Keratinocyte (primary cell): ENCODE measurements at regions not wholly inside any gene's neighbourhood (a gene's known extent, or its start where the extent isn't known, plus 50 kb on each side); places are given as distances from the start of the nearest gene placed in this dataset.

Experiments used
- DNase-seq: peaks from one replicate; pipeline ENCODE4 v3.0.0-alpha.2; 2011; ENCODE audit warnings: low read depth, missing footprints, low spot score
- FAIRE-seq: peaks from 2 replicates; lab custom pipeline; 2011; peaks lifted over from hg19 to GRCh38; lab: Jason Lieb, UNC
- H2AFZ ChIP-seq: 2 replicates; pipeline ENCODE4 v1.6.0; 2012; ENCODE audit warnings: low read length, control low read depth, inconsistent platforms; ENCODE audit not compliant: control insufficient read depth
- H3K27ac ChIP-seq: 2 replicates; pipeline ENCODE4 v1.5.1; 2011; ENCODE audit warnings: low read length; ENCODE audit not compliant: control insufficient read depth, insufficient read depth
- H3K27me3 ChIP-seq: 3 replicates; pipeline ENCODE4 v1.6.0; 2011; ENCODE audit warnings: low read length; ENCODE audit not compliant: control insufficient read depth, insufficient read depth; ENCODE audit errors: extremely low read depth
- H3K36me3 ChIP-seq, 2 experiments: 2 replicates in 1 of 2; 3 replicates in 1 of 2; pipeline ENCODE4 v1.5.1; 2011; ENCODE audit warnings: low read length in 2 of 2, mild to moderate bottlenecking in 1 of 2; ENCODE audit not compliant: control insufficient read depth in 2 of 2, insufficient read depth in 2 of 2; ENCODE audit errors: extremely low read depth in 1 of 2
- H3K4me1 ChIP-seq: 3 replicates; pipeline ENCODE4 v1.5.1; 2011; ENCODE audit warnings: low read length; ENCODE audit not compliant: control insufficient read depth, insufficient read depth; ENCODE audit errors: extremely low read depth
- H3K4me2 ChIP-seq: 3 replicates; pipeline ENCODE4 v1.6.0; 2011; ENCODE audit warnings: low read depth, low read length; ENCODE audit not compliant: control insufficient read depth, insufficient read depth; ENCODE audit errors: extremely low read depth
- H3K4me3 ChIP-seq, 3 experiments: fragments of 200-600 bp in 1 of 3; sonication (generic) in 1 of 3; 2 replicates in 2 of 3; 3 replicates in 1 of 3; pipeline ENCODE4 v1.5.1; 2011 to 2016; ENCODE audit warnings: low read length in 3 of 3, mild to moderate bottlenecking in 3 of 3, control low read depth in 2 of 3, inconsistent platforms in 1 of 3, low read depth in 1 of 3, mixed read lengths in 1 of 3, mixed run types in 1 of 3, moderate library complexity in 1 of 3; ENCODE audit not compliant: control insufficient read depth in 2 of 3, insufficient read depth in 2 of 3; ENCODE audit errors: extremely low read depth in 1 of 3
- H3K79me2 ChIP-seq: 2 replicates; pipeline ENCODE4 v1.6.0; 2012; ENCODE audit warnings: low read length; ENCODE audit not compliant: control insufficient read depth, insufficient read depth
- H3K9ac ChIP-seq: 3 replicates; pipeline ENCODE4 v1.6.0; 2011; ENCODE audit warnings: low read length; ENCODE audit not compliant: control insufficient read depth, insufficient read depth; ENCODE audit errors: extremely low read depth
- H3K9me1 ChIP-seq: 3 replicates; pipeline ENCODE4 v1.6.0; 2011; ENCODE audit warnings: low read length; ENCODE audit not compliant: control insufficient read depth, insufficient read depth; ENCODE audit errors: extremely low read depth
- H3K9me3 ChIP-seq: 2 replicates; pipeline ENCODE4 v1.5.1; 2012; ENCODE audit warnings: low read depth, low read length; ENCODE audit not compliant: control insufficient read depth
- H4K20me1 ChIP-seq: 3 replicates; pipeline ENCODE4 v1.6.0; 2011; ENCODE audit warnings: low read length; ENCODE audit not compliant: control insufficient read depth, insufficient read depth; ENCODE audit errors: extremely low read depth
- CTCF ChIP-seq, 3 experiments: IDR thresholded peaks in 1 of 3; conservative IDR thresholded peaks in 1 of 3; optimal IDR thresholded peaks in 1 of 3; 2 replicates in 2 of 3; 3 replicates in 1 of 3; pipeline versions ENCODE3 to v1.5.1; 2011; ENCODE audit warnings: low read length in 3 of 3, mild to moderate bottlenecking in 3 of 3, moderate library complexity in 2 of 3, control low read depth in 1 of 3, inconsistent platforms in 1 of 3; ENCODE audit not compliant: insufficient read depth in 2 of 3; ENCODE audit errors: extremely low read depth in 1 of 3
- EZH2 ChIP-seq: IDR thresholded peaks from one replicate; pipeline ENCODE4 v1.6.1; 2012; ENCODE audit warnings: inconsistent platforms, mild to moderate bottlenecking, low read length, moderate library complexity
- dilution Hi-C: fragments of 300-500 bp; cut with MboI; formaldehyde crosslinking; loops from one replicate; pipeline ENCODE4 v1.7.0; 2020; ENCODE audit warnings: low sequenced_read_pairs; ENCODE audit not compliant: extremely low pct_ligation_motif_present

DNA sequence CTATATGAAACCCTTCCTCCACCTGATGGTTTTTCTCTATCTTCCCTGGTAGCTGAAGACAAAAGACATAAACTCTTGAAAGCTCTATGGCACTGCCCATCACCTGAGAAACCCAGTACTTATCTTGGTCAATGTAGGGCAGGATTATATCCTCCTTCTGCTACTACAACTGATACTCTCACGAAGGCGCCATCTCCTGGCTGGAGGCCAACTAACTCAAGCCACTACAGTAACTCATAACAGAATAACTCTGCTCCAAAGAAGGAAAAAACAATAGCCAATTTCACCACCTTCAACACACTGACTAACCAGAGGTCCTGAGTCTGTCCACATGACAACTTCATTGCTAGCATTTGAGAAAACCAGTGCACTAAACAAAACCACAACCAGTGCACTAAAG lies 409.2 kb downstream of the CETN3 start:
- Histone ChIP-seq H4K20me1 (no peaks in the 10 kb centered on the region), H3K9me1 (no peaks in the 10 kb centered on the region), H3K9ac (no peak overlapping the region), H3K4me3 (no peak overlapping the region), H3K4me2 (no peak overlapping the region), H3K36me3 (no peaks in the 10 kb centered on the region), H2AFZ (no peak overlapping the region), H3K79me2 (no peaks in the 10 kb centered on the region), H3K27ac (no peak overlapping the region), H3K27me3 (no peaks in the 10 kb centered on the region), H3K9me3 (no peaks in the 10 kb centered on the region), H3K4me1 (no peaks in the 10 kb centered on the region)
- dilution Hi-C loops = no loop called here
- DNase-seq = no peak
- TF ChIP-seq EZH2 = no peak
- TF ChIP-seq CTCF (optimal IDR thresholded peaks at IDR 0.05 in 1 of 3, IDR thresholded peaks at IDR 0.05 in 1 of 3, conservative IDR thresholded peaks at IDR 0.05 in 1 of 3; ENCODE audit: extremely low read depth in 1 of 3, insufficient read depth in 2 of 3, low read length in 3 of 3) = no peak
- no peak for FAIRE-seq

GRCh38 chr5:89998519-89999305 lies 410.8 kb downstream of the CETN3 start:
- no peaks in the 10 kb centered on the region for H3K4me1 ChIP-seq
- no peaks in the 10 kb centered on the region for H3K36me3 ChIP-seq
- no peaks in the 10 kb centered on the region for H3K9me1 ChIP-seq
- H3K9me3 ChIP-seq = no peaks in the 10 kb centered on the region
- no peak overlapping the region for H2AFZ ChIP-seq
- H4K20me1 ChIP-seq = no peaks in the 10 kb centered on the region
- DNase-seq (no peak), FAIRE-seq (no peak)
- H3K27me3 ChIP-seq = no peaks in the 10 kb centered on the region
- no peak overlapping the region for H3K27ac ChIP-seq
- no peak overlapping the region for H3K4me2 ChIP-seq
- no peaks in the 10 kb centered on the region for H3K79me2 ChIP-seq
- H3K9ac ChIP-seq = no peak overlapping the region
- TF ChIP-seq EZH2 = no peak
- no peak for TF ChIP-seq CTCF (optimal IDR thresholded peaks at IDR 0.05 in 1 of 3, IDR thresholded peaks at IDR 0.05 in 1 of 3, conservative IDR thresholded peaks at IDR 0.05 in 1 of 3; ENCODE audit: extremely low read depth in 1 of 3, insufficient read depth in 2 of 3, low read length in 3 of 3)
- H3K4me3 ChIP-seq = no peak overlapping the region
- dilution Hi-C loops = no loop called here
